HEK293T (cell line): ENCODE measurements at regions not wholly inside any gene's neighbourhood (a gene's known extent, or its start where the extent isn't known, plus 50 kb on each side); places are given as distances from the start of the nearest gene placed in this dataset.
A peak's percentile ranks its signal among the peaks of the same experiment; 100 is the strongest.

Source experiments
- CTCF ChIA-PET: fragments of 350-600 bp; formaldehyde crosslinking; extraction: SDS; loops from one replicate; lab custom pipeline; 2021; ENCODE audit warnings: antibody characterized with exemption, inconsistent platforms; lab: Yijun Ruan, JAX
- POLR2A ChIA-PET: fragments of 350-600 bp; formaldehyde crosslinking; extraction: SDS; loops from one replicate; lab custom pipeline; 2020; ENCODE audit warnings: antibody characterized with exemption, inconsistent platforms; lab: Yijun Ruan, JAX
- DNase-seq: peaks from one replicate; pipeline ENCODE4 v3.0.0; 2012; ENCODE audit warnings: mixed read lengths; ENCODE audit errors: extremely low spot score
- ARNT ChIP-seq: fragments of 450-650 bp; IDR thresholded peaks from 2 replicates; pipeline ENCODE4 v1.6.1; 2017; ENCODE audit warnings: mild to moderate bottlenecking
- BHLHE40 ChIP-seq: fragments of 450-650 bp; IDR thresholded peaks from 2 replicates; pipeline ENCODE4 v1.6.1; 2016; ENCODE audit warnings: mild to moderate bottlenecking, moderate library complexity, borderline replicate concordance
- CTBP1 ChIP-seq: fragments of 450-650 bp; IDR thresholded peaks from 2 replicates; pipeline ENCODE4 v1.6.1; 2016; ENCODE audit warnings: borderline replicate concordance
- ELF4 ChIP-seq: fragments of 450-650 bp; IDR thresholded peaks from 2 replicates; pipeline ENCODE4 v1.6.1; 2017; ENCODE audit warnings: antibody characterized with exemption
- FOXA1 ChIP-seq: fragments of 450-650 bp; IDR thresholded peaks from 2 replicates; pipeline ENCODE4 v1.6.1; 2016; ENCODE audit warnings: mild to moderate bottlenecking
- FOXK2 ChIP-seq: fragments of 450-650 bp; IDR thresholded peaks from 2 replicates; pipeline ENCODE4 v1.6.1; 2016; ENCODE audit warnings: mild to moderate bottlenecking
- FOXM1 ChIP-seq: fragments of 450-650 bp; IDR thresholded peaks from 2 replicates; pipeline ENCODE4 v1.6.1; 2017; ENCODE audit warnings: mild to moderate bottlenecking, borderline replicate concordance
- HDGF ChIP-seq: fragments of 450-650 bp; IDR thresholded peaks from 2 replicates; pipeline ENCODE4 v1.6.1; 2017; ENCODE audit warnings: antibody characterized with exemption, borderline replicate concordance
- L3MBTL2 ChIP-seq: fragments of 450-650 bp; conservative IDR thresholded peaks from 2 replicates; pipeline ENCODE4 v1.6.1; 2016; ENCODE audit warnings: mild to moderate bottlenecking
- LEF1 ChIP-seq: fragments of 450-650 bp; IDR thresholded peaks from 2 replicates; pipeline ENCODE4 v1.6.1; 2017; ENCODE audit warnings: mild to moderate bottlenecking, borderline replicate concordance
- NFRKB ChIP-seq: fragments of 450-650 bp; IDR thresholded peaks from 2 replicates; pipeline ENCODE4 v1.6.1; 2016; ENCODE audit warnings: mild to moderate bottlenecking, moderate library complexity
- SP1 ChIP-seq: fragments of 450-650 bp; IDR thresholded peaks from 2 replicates; pipeline ENCODE4 v1.6.1; 2017
- SUZ12 ChIP-seq: fragments of 450-650 bp; IDR thresholded peaks from 2 replicates; pipeline ENCODE4 v1.6.1; 2016; ENCODE audit warnings: mild to moderate bottlenecking
- TARDBP ChIP-seq: fragments of 450-650 bp; IDR thresholded peaks from 2 replicates; pipeline ENCODE4 v1.6.1; 2016
- ZNF384 ChIP-seq: fragments of 450-650 bp; IDR thresholded peaks from 2 replicates; pipeline ENCODE4 v1.6.1; 2016
- TF ChIP-seq, protein P1 (sequence below): fragments of 450-650 bp; IDR thresholded peaks from 2 replicates; pipeline ENCODE4 v1.6.1; 2016

DNA sequence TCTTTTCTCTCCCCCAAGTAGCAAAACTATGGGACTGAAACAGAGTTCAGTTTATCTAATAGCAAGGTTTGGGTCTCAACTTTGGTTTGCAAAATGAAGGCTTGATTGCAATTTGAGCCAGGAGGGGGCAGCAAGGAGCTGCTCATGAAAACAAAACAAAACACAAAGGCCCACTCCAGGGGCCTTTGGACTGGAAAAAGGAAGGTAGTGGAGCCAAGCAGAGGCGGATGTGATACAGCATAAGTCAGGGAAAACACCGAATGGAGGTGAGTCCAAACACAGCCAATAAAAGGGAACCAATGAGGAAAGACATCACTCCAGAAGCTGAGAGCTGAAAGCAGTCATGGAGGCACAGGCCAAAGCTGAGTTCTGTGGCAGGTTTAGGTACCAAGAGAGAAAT is 799.7 kb upstream of the ACVR2A start:
- CTCF ChIA-PET, result no interaction called here
- peak; percentile 40 for DNase-seq
- POLR2A ChIA-PET, result no interaction called here
- no peak for TF ChIP-seq CTBP1
- TF ChIP-seq SUZ12, result no peak
- TF ChIP-seq BHLHE40, result no peak
- TF ChIP-seq LEF1, result no peak
- no peak for TF ChIP-seq ZNF384
- TF ChIP-seq, protein P1, sequence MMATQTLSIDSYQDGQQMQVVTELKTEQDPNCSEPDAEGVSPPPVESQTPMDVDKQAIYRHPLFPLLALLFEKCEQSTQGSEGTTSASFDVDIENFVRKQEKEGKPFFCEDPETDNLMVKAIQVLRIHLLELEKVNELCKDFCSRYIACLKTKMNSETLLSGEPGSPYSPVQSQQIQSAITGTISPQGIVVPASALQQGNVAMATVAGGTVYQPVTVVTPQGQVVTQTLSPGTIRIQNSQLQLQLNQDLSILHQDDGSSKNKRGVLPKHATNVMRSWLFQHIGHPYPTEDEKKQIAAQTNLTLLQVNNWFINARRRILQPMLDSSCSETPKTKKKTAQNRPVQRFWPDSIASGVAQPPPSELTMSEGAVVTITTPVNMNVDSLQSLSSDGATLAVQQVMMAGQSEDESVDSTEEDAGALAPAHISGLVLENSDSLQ, result no peak
- TF ChIP-seq FOXK2, result no peak
- TF ChIP-seq FOXA1, result no peak
- no peak for TF ChIP-seq NFRKB
- no peak for TF ChIP-seq ELF4
- TF ChIP-seq HDGF, result no peak
- TF ChIP-seq L3MBTL2, result no peak
- TF ChIP-seq ARNT, result no peak
- no peak for TF ChIP-seq TARDBP
- no peak for TF ChIP-seq SP1
- no peak for TF ChIP-seq FOXM1

GRCh38 chr2:147041121-147041494 is 803.7 kb upstream of the ACVR2A start:
- CTCF ChIA-PET, result no interaction called here
- TF ChIP-seq, protein P1, result no peak
- no peak for TF ChIP-seq FOXM1
- no peak for TF ChIP-seq TARDBP
- TF ChIP-seq SUZ12, result no peak
- TF ChIP-seq CTBP1, result no peak
- no peak for TF ChIP-seq ARNT
- TF ChIP-seq FOXA1, result no peak
- no peak for TF ChIP-seq NFRKB
- TF ChIP-seq BHLHE40, result no peak
- TF ChIP-seq ELF4, result no peak
- no peak for TF ChIP-seq L3MBTL2
- no peak for TF ChIP-seq SP1
- no peak for TF ChIP-seq LEF1
- no peak for TF ChIP-seq ZNF384
- TF ChIP-seq FOXK2, result no peak
- no peak for TF ChIP-seq HDGF
- DNase-seq, result no peak
- POLR2A ChIA-PET, result no interaction called here

- POLR2A ChIA-PET, result no interaction called here
- DNase-seq, result no peak
- CTCF ChIA-PET, result no interaction called here
- TF ChIP-seq ZNF384 (0 out of 2 replicates have a peak, but pooled peaks have one; percentile 20), FOXM1 (no peak)
These were observed 804.3 kb upstream of the ACVR2A start for GRCh38 chr2:147040298-147041120.

DNA sequence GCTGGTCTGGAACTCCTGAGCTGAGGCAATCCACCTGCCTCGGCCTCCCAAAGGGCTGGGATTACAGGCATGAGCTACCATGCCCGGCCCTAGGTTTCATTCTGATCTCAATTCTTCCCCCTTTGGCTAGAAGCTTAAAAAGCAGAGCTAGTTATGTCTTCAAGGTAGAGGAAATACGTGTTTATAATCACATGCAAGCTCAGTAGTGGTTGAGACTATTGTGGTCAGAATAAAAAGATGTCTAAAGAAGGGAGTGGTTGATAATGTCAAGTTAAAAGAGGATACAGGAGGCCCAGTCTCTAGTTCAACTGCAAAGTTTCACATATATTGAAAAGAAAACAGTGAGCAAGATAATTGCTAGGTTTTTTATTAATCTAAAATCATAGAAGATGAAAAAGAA is 807.8 kb upstream of the ACVR2A start:
- CTCF ChIA-PET, result no interaction called here
- POLR2A ChIA-PET, result no interaction called here
- TF ChIP-seq SP1 (no peak), BHLHE40 (no peak), ELF4 (no peak), SUZ12 (no peak), NFRKB (no peak), HDGF (no peak), FOXM1 (no peak), FOXA1 (no peak)
- no peak for DNase-seq

- CTCF ChIA-PET, result no interaction called here
- TF ChIP-seq ZNF384 (no peak), NFRKB (no peak), ARNT (no peak), TARDBP (no peak), ELF4 (no peak), SUZ12 (no peak), LEF1 (no peak), FOXM1 (no peak), BHLHE40 (no peak), CTBP1 (no peak), SP1 (no peak), HDGF (no peak)
- TF ChIP-seq, protein P1, result no peak
- POLR2A ChIA-PET, result no interaction called here
- no peak for DNase-seq
These were observed 811.8 kb upstream of the ACVR2A start for GRCh38 chr2:147033044-147033443.

- CTCF ChIA-PET, result no interaction called here
- POLR2A ChIA-PET, result interaction anchor here (0.6 kb wide), 1 partner anchor 34 kb away, joined by 3 read pairs; no protein-coding TSS in a partner anchor
- TF ChIP-seq CTBP1, result no peak
- no peak for TF ChIP-seq HDGF
- TF ChIP-seq FOXA1, result no peak
- no peak for TF ChIP-seq LEF1
- no peak for TF ChIP-seq ARNT
- no peak for TF ChIP-seq NFRKB
- no peak for TF ChIP-seq BHLHE40
- TF ChIP-seq, protein P1, result no peak
- TF ChIP-seq FOXM1, result no peak
These were observed 812.9 kb upstream of the ACVR2A start for GRCh38 chr2:147031897-147032296.

More at GRCh38 chr2:147031897-147032296, 812.9 kb upstream of the ACVR2A start:
- DNase-seq, result no peak
